Mammary epithelial cell (primary cell): ENCODE measurements at regions not wholly inside any gene's neighbourhood (a gene's known extent, or its start where the extent isn't known, plus 50 kb on each side); places are given as distances from the start of the nearest gene placed in this dataset.

Experiments
- EZH2 ChIP-seq: IDR thresholded peaks from 2 replicates; pipeline ENCODE4 v1.6.1; 2012; ENCODE audit warnings: low read length, inconsistent platforms, borderline replicate concordance
- TF ChIP-seq, protein P1 (sequence below), 2 donors: IDR thresholded peaks in 1 of 2; conservative IDR thresholded peaks in 1 of 2; 2 replicates each; pipeline ENCODE4 v1.5.1; 2011 to 2012; ENCODE audit warnings: inconsistent platforms in 2 of 2, low read length in 2 of 2, mild to moderate bottlenecking in 2 of 2, control low read depth in 1 of 2, low read depth in 1 of 2; ENCODE audit not compliant: insufficient read depth in 1 of 2; ENCODE audit errors: extremely low read depth in 1 of 2

- TF ChIP-seq, protein P1, sequence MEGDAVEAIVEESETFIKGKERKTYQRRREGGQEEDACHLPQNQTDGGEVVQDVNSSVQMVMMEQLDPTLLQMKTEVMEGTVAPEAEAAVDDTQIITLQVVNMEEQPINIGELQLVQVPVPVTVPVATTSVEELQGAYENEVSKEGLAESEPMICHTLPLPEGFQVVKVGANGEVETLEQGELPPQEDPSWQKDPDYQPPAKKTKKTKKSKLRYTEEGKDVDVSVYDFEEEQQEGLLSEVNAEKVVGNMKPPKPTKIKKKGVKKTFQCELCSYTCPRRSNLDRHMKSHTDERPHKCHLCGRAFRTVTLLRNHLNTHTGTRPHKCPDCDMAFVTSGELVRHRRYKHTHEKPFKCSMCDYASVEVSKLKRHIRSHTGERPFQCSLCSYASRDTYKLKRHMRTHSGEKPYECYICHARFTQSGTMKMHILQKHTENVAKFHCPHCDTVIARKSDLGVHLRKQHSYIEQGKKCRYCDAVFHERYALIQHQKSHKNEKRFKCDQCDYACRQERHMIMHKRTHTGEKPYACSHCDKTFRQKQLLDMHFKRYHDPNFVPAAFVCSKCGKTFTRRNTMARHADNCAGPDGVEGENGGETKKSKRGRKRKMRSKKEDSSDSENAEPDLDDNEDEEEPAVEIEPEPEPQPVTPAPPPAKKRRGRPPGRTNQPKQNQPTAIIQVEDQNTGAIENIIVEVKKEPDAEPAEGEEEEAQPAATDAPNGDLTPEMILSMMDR (conservative IDR thresholded peaks at IDR 0.05 in 1 of 2, IDR thresholded peaks at IDR 0.05 in 1 of 2; ENCODE audit: extremely low read depth in 1 of 2, insufficient read depth in 1 of 2, low read depth in 1 of 2, low read length in 2 of 2) = no peak
- TF ChIP-seq EZH2 = no peak
These were observed 321.0 kb upstream of the RUNX1 start for GRCh38 chr21:35370071-35370470.
